ENCODE measurements at regions not wholly inside any gene's neighbourhood (a gene's known extent, or its start where the extent isn't known, plus 50 kb on each side); places are given as distances from the start of the nearest gene placed in this dataset.

GRCh38 chrX:20969565-20969964 is 404.7 kb upstream of the CNKSR2 start:
- H3K4me3 ChIP-seq (ENCODE audit: low read depth, low read length) = no peak overlapping the region
- TF ChIP-seq POLR2A (IDR thresholded peaks at IDR 0.05; ENCODE audit: extremely low read depth, insufficient read length) (no peak), CTCF (IDR thresholded peaks at IDR 0.05; ENCODE audit: low read depth, low read length) (no peak), MYC (IDR thresholded peaks at IDR 0.05; ENCODE audit: low read depth, low read length) (no peak), MAX (IDR thresholded peaks at IDR 0.05; ENCODE audit: low read depth, low read length) (no peak)
- no peak for DNase-seq (ENCODE audit: low read depth)

GRCh38 chrX:20968996-20969395 is 405.2 kb upstream of the CNKSR2 start:
- DNase-seq (ENCODE audit: low read depth) = no peak
- TF ChIP-seq CTCF (IDR thresholded peaks at IDR 0.05; ENCODE audit: low read depth, low read length) (no peak), MAX (IDR thresholded peaks at IDR 0.05; ENCODE audit: low read depth, low read length) (no peak), MYC (IDR thresholded peaks at IDR 0.05; ENCODE audit: low read depth, low read length) (no peak), POLR2A (IDR thresholded peaks at IDR 0.05; ENCODE audit: extremely low read depth, insufficient read length) (no peak)
- no peak overlapping the region for H3K4me3 ChIP-seq (ENCODE audit: low read depth, low read length)

- H3K4me3 ChIP-seq (ENCODE audit: low read depth, low read length) = no peak overlapping the region
- no peak for TF ChIP-seq MYC (IDR thresholded peaks at IDR 0.05; ENCODE audit: low read depth, low read length)
- no peak for TF ChIP-seq CTCF (IDR thresholded peaks at IDR 0.05; ENCODE audit: low read depth, low read length)
- TF ChIP-seq POLR2A (IDR thresholded peaks at IDR 0.05; ENCODE audit: extremely low read depth, insufficient read length) = no peak
- no peak for TF ChIP-seq MAX (IDR thresholded peaks at IDR 0.05; ENCODE audit: low read depth, low read length)
- no peak for DNase-seq (ENCODE audit: low read depth)
Observed at GRCh38 chrX:20967725-20968124, 406.5 kb upstream of the CNKSR2 start.

GRCh38 chrX:20965270-20966044 is 408.8 kb upstream of the CNKSR2 start:
- no peak for DNase-seq (ENCODE audit: low read depth)
- TF ChIP-seq MYC (IDR thresholded peaks at IDR 0.05; ENCODE audit: low read depth, low read length) (no peak), MAX (IDR thresholded peaks at IDR 0.05; ENCODE audit: low read depth, low read length) (no peak), POLR2A (IDR thresholded peaks at IDR 0.05; ENCODE audit: extremely low read depth, insufficient read length) (no peak), CTCF (IDR thresholded peaks at IDR 0.05; ENCODE audit: low read depth, low read length) (no peak)
- no peak overlapping the region for H3K4me3 ChIP-seq (ENCODE audit: low read depth, low read length)

GRCh38 chrX:20954014-20954413 is 420.2 kb upstream of the CNKSR2 start:
- TF ChIP-seq POLR2A (IDR thresholded peaks at IDR 0.05; ENCODE audit: extremely low read depth, insufficient read length) = no peak
- no peak for TF ChIP-seq MAX (IDR thresholded peaks at IDR 0.05; ENCODE audit: low read depth, low read length)
- TF ChIP-seq CTCF (IDR thresholded peaks at IDR 0.05; ENCODE audit: low read depth, low read length) = no peak
- no peak for DNase-seq (ENCODE audit: low read depth)
- no peak overlapping the region for H3K4me3 ChIP-seq (ENCODE audit: low read depth, low read length)

All from NB4 (cell line).